Activated T-helper 9 cell treated with anti-CD3 and anti-CD28 coated beads, Interleukin-2, amount 50 U/mL, for 16 hours (primary cell): ENCODE measurements at regions not wholly inside any gene's neighbourhood (a gene's known extent, or its start where the extent isn't known, plus 50 kb on each side); places are given as distances from the start of the nearest gene placed in this dataset.

ENCODE experiments used
- DNase-seq: peaks from one replicate; pipeline ENCODE4 v3.0.0-alpha.2; 2020; ENCODE audit warnings: low read depth

DNA sequence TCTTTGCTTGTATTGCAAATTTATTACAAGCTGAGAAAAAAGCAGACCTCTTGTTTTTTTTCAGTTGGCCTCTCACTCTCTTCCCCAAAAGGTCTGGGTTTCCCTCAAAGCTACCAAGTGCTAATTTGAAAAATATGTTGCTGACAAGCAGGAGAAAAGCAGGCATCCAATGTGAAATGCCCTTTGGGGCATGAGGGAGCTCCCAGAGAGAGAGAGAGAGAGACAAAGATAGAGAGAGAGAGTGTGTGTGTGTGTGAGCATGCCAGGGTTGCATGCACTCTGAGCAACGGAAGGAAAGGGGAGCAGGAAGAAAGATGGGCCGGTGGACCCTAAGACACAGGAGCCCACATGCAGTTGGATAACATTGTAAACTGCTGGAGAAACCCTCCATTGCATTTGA is 358.4 kb downstream of the TMEM38B start:
- DNase-seq = no peak

GRCh38 chr9:106056328-106056727 is 362.0 kb downstream of the TMEM38B start:
- no peak for DNase-seq

GRCh38 chr9:106058460-106058859 is 364.1 kb downstream of the TMEM38B start:
- DNase-seq = no peak

DNA sequence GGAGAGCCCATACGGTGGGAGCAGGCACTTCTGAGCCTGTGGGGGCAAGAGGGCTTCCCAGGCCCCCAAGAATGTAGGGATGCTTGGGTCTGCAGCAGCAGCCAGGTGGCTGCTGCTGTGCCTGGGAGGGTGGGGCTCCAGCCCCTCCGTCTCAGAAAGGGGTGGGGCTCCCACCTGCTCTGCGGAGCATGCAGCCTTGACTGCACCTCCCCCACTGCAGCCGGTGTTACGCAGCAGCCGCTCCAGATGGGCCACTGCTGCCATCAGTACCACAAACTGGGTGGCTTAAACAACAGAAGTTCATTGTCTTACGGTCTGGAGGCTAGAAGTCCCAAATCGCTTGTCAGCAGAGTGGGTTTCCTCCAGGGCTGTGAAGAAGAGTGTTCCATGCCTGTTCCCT is 365.5 kb downstream of the TMEM38B start:
- no peak for DNase-seq

DNA sequence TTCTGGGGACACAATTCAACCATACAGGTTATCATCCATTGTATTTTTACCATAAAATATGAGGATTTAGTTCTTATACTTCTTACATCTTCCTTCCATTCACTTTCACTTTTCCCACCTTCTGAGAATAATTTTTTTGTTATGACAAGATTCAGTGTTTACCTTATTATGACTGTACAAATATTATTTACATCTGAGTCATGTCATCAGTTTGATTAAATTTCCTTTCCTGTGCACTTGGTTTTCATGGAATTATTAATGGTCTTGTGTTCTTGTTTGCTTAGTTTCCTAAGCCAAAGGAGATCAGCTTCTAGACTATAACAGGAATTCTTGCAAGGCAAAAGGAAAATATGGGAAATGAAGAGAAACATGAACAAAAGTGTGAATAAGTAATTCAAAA is 366.5 kb downstream of the TMEM38B start:
- no peak for DNase-seq

DNA sequence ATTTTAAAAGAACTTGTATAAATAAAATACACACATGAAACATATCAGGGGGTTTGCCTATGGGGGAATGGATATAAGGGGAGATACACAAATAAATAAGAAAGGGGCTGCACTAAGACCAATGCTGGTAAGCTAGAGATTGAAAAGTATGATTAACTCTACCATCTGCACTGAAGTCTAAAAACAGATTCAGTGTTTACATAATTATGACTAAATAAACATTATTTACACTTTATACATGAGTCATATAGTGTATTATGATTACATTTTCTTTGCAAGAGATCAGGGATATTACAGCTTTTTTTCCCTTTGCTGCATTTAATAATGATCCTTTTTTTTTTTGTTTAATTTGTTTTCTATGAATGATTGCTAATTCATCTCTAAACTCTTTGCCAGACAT is 367.9 kb downstream of the TMEM38B start:
- DNase-seq = no peak

GRCh38 chr9:106065136-106065535 is 370.8 kb downstream of the TMEM38B start:
- DNase-seq = no peak

- DNase-seq = no peak
Observed at GRCh38 chr9:106065579-106066214, 371.4 kb downstream of the TMEM38B start.

GRCh38 chr9:106066940-106067524 is 372.7 kb downstream of the TMEM38B start:
- DNase-seq = no peak

DNA sequence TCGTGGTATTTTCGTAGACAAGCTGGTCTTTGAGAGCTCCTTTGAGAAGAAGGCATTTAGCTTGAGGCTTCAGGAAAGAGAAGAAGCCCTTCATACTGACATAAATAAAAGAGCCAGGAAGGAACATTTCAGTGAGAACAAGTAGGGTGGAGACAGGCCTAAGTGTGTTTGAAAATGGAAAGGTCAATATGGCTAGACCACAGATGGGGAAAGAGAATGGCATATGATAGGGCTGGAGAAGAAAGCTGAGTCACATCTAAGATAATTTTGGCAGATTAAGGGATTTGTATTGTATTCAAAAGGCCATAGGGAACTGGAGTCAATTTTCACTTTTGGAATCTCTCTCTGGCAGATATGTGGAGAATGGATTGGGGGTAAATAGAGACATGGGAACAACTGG is 374.9 kb downstream of the TMEM38B start:
- DNase-seq = no peak

DNA sequence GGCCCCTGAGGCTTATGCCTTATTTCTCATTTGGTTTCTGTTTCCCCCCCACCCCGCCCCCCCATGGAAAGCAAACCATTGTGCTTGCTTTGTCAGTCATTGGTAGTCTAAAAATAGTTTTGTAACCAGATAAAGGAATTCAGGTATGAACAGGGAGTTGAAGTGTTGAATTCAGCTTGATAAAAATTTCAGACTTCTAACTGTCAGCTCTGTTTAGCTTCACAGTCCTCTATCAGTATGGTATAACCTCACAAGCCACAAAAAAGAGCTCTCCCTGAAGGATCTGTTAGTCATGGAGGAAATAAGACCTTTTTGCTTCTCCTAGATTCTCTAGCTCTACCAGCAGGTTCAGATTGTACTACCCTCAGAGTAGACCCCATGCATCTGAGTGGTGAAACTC is 378.1 kb downstream of the TMEM38B start:
- no peak for DNase-seq

- no peak for DNase-seq
Observed at GRCh38 chr9:106074006-106074405, 379.7 kb downstream of the TMEM38B start.

- DNase-seq = no peak
Observed at GRCh38 chr9:106075236-106075959, 381.1 kb downstream of the TMEM38B start.

DNA sequence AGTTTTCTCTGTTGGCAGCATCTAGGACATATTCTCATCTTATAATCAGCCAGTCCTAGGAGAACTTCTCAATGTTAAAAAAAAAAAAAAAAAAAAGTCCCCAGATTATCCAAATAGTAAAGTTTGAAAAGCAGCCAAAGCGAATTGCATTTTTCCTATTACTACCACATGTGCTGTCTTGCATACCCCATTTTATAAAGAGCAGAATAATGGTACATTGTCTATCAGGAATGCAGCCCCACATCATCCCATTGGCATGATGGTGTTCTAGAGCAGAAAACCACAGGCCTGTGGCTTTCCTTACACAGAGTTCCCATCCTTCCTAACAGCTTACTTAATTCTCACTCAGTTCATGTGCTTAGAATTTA is 381.6 kb downstream of the TMEM38B start:
- DNase-seq = no peak

- no peak for DNase-seq
Observed at GRCh38 chr9:106076711-106077110, 382.4 kb downstream of the TMEM38B start.

DNA sequence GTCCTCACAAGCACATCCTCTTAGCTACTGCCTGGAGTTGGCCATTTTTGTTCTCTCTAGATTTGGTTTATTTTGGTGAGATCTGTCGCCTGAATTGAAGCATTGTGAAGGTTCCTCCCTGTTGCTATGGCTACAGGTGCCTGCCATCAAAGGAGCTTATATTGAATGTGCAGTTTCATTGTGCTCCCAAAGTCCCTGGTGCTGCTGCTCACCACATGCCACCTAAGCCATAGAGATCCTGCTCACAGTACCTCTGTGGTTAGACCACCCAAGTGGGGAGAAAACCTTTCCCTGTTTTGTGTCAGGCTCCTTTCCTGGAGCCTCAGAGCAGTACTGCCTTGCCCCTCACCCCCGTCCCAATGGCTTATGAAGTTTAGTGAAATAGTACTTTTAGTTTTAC is 383.4 kb downstream of the TMEM38B start:
- no peak for DNase-seq

- DNase-seq = no peak
Observed at GRCh38 chr9:106082621-106083020, 388.3 kb downstream of the TMEM38B start.

- DNase-seq = no peak
Observed at GRCh38 chr9:106084702-106085101, 390.4 kb downstream of the TMEM38B start.

DNA sequence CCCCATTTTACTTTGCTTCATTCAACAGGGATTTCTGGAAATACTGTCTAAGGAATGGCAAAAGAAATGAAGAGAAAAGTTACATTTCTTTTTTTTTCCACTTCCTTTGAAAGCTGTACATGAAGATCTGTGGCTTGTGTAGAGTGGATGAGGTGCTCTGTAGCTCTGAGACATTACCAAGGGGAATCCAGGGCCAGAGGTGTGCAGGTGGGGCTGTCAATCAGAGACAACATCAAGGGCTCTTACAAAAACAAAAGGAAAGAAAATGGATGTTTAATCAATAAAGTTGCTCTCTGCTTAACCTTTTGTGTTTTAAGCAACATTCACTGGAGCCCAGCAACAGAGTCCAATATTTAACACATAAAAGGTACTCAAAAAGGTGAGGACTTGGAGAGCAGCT is 391.1 kb downstream of the TMEM38B start:
- DNase-seq = no peak

DNA sequence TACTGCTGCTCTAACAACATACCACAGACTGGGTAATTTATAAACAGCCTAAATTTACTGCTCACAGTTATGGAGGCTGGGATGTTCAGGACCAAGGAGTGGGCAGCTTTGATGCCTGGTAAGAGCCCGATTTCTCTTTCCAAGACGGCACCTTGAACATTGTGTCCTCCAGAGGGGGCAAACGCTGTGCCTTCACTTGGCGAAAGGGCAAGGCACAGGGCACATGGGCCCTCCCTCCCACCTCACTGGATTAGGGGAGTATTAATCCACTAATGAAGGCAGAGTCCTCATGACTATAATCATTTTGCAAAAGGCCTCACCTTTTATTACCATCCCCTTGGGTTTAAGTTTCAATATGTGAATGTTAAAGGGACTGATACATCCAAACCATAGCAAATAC is 397.7 kb downstream of the TMEM38B start:
- no peak for DNase-seq

DNA sequence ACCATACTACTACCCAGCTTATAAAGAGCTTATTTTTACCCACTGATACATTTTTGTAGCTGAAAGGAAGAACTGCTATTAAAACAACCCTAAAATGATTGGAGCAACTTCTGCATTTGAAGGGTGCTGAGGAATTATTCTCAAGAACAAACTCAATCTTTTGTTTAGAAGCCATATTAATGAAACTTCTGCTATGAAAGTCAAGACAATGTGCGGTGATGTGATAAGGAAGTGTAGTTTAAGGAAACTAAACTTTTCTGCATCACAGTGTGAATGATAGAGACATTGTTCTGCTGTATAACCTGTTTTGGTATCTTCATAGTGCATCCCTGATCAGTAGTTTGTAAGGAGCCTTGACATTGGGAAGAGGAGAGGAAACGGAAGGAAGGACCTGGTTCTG is 408.5 kb downstream of the TMEM38B start:
- DNase-seq = no peak

GRCh38 chr9:106104887-106105286 is 410.5 kb downstream of the TMEM38B start:
- no peak for DNase-seq

DNA sequence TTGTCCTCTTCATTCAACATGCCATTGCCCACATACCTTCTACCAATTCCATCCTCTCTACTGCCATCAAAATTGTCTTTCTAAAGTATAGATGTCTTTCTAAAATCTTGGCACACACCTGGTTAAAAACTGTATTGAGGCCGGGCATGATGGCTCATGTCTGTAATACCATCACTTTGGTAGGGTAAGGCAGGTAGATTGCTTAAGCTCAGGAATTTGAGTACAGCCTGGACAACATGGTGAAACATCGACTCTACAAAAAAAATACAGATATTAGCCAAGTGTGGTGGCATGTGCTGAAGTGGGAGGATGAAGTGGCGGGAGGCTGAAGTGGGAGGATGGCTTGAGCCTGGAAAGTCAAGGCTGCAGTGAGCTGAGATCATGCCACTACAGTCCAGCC is 412.1 kb downstream of the TMEM38B start:
- DNase-seq = no peak

GRCh38 chr9:106107716-106108115 is 413.4 kb downstream of the TMEM38B start:
- DNase-seq = no peak
